ENCODE measurements at regions not wholly inside any gene's neighbourhood (a gene's known extent, or its start where the extent isn't known, plus 50 kb on each side); places are given as distances from the start of the nearest gene placed in this dataset.
A peak's percentile ranks its signal among the peaks of the same experiment; 100 is the strongest.

- H3K27me3 Mint-ChIP-seq (ENCODE audit: insufficient read depth, low read depth) = no peaks in the 10 kb centered on the region
- H3K27me3 ChIP-seq = no peaks in the 10 kb centered on the region
- TF ChIP-seq EZH2 (IDR thresholded peaks at IDR 0.05) = no peak
- TF ChIP-seq EZH2phosphoT487 (IDR thresholded peaks at IDR 0.05) = no peak
- no peak for TF ChIP-seq CTCF (IDR thresholded peaks at IDR 0.05)
- peaks cover 20% of the 10 kb centered on the region for H3K4me1 ChIP-seq
- H3K9me3 ChIP-seq (ENCODE audit: low read depth) = no peaks in the 10 kb centered on the region
- H3K9me3 Mint-ChIP-seq = no peaks in the 10 kb centered on the region
- no peaks in the 10 kb centered on the region for H3K79me2 ChIP-seq (ENCODE audit: low read depth)
- H3K36me3 Mint-ChIP-seq = no peaks in the 10 kb centered on the region
- no peaks in the 10 kb centered on the region for H4K20me1 ChIP-seq (ENCODE audit: low read depth)
- no peak overlapping the region for H3K4me3 Mint-ChIP-seq
- H3K4me2 ChIP-seq = no peak overlapping the region
- DNase-seq (ENCODE audit: low spot score) = no peak
- H3K36me3 ChIP-seq = no peaks in the 10 kb centered on the region
- H3K9ac ChIP-seq = no peak overlapping the region
- H3K4me1 Mint-ChIP-seq = peaks cover 30% of the 10 kb centered on the region
- no peaks in the 10 kb centered on the region for H3F3A ChIP-seq (ENCODE audit: low read depth)
- H3K27ac ChIP-seq = no peak overlapping the region
- no peak overlapping the region for H3K27ac Mint-ChIP-seq
- no peak overlapping the region for H2AFZ ChIP-seq (replicated peaks)
- H3K4me3 ChIP-seq = no peak overlapping the region
These were observed 205.8 kb upstream of the CYRIA start for GRCh38 chr2:16871411-16871810.

- Histone ChIP-seq H3K9ac (no peak overlapping the region), H2AFZ (replicated peaks) (no peak overlapping the region), H3K27ac (no peak overlapping the region), H3K27me3 (no peaks in the 10 kb centered on the region), H3K4me3 (no peak overlapping the region), H3F3A (ENCODE audit: low read depth) (no peaks in the 10 kb centered on the region), H3K4me2 (peak overlapping the region; percentile 32), H3K9me3 (ENCODE audit: low read depth) (no peaks in the 10 kb centered on the region), H3K36me3 (no peaks in the 10 kb centered on the region), H4K20me1 (ENCODE audit: low read depth) (no peaks in the 10 kb centered on the region), H3K4me1 (peaks cover 20% of the 10 kb centered on the region), H3K79me2 (ENCODE audit: low read depth) (no peaks in the 10 kb centered on the region)
- TF ChIP-seq CTCF (IDR thresholded peaks at IDR 0.05) (no peak), EZH2 (IDR thresholded peaks at IDR 0.05) (no peak), EZH2phosphoT487 (IDR thresholded peaks at IDR 0.05) (no peak)
- H3K4me3 Mint-ChIP-seq = no peak overlapping the region
- H3K27me3 Mint-ChIP-seq (ENCODE audit: insufficient read depth, low read depth) = no peaks in the 10 kb centered on the region
- H3K9me3 Mint-ChIP-seq = no peaks in the 10 kb centered on the region
- peaks cover 30% of the 10 kb centered on the region for H3K4me1 Mint-ChIP-seq
- peak overlapping the region; percentile 30 for H3K27ac Mint-ChIP-seq
- no peak for DNase-seq (ENCODE audit: low spot score)
- no peaks in the 10 kb centered on the region for H3K36me3 Mint-ChIP-seq
These were observed 204.9 kb upstream of the CYRIA start for GRCh38 chr2:16870491-16871076.

GRCh38 chr2:16869711-16870110 lies 204.1 kb upstream of the CYRIA start:
- H3K36me3 ChIP-seq = no peaks in the 10 kb centered on the region
- H3F3A ChIP-seq (ENCODE audit: low read depth) = no peaks in the 10 kb centered on the region
- no peak overlapping the region for H3K4me3 Mint-ChIP-seq
- no peaks in the 10 kb centered on the region for H3K27me3 Mint-ChIP-seq (ENCODE audit: insufficient read depth, low read depth)
- no peaks in the 10 kb centered on the region for H3K9me3 Mint-ChIP-seq
- H3K27ac ChIP-seq = no peak overlapping the region
- no peaks in the 10 kb centered on the region for H3K79me2 ChIP-seq (ENCODE audit: low read depth)
- peak overlapping the region; percentile 32 for H3K4me2 ChIP-seq
- DNase-seq (ENCODE audit: low spot score) = no peak
- H3K9me3 ChIP-seq (ENCODE audit: low read depth) = no peaks in the 10 kb centered on the region
- no peak overlapping the region for H3K4me3 ChIP-seq
- H3K36me3 Mint-ChIP-seq = no peaks in the 10 kb centered on the region
- peaks cover 20% of the 10 kb centered on the region for H3K4me1 ChIP-seq
- H3K4me1 Mint-ChIP-seq = peaks cover 30% of the 10 kb centered on the region
- H3K27me3 ChIP-seq = no peaks in the 10 kb centered on the region
- TF ChIP-seq EZH2 (IDR thresholded peaks at IDR 0.05) (no peak), EZH2phosphoT487 (IDR thresholded peaks at IDR 0.05) (no peak), CTCF (IDR thresholded peaks at IDR 0.05) (no peak)
- H3K9ac ChIP-seq = no peak overlapping the region
- no peak overlapping the region for H3K27ac Mint-ChIP-seq
- H4K20me1 ChIP-seq (ENCODE audit: low read depth) = no peaks in the 10 kb centered on the region
- H2AFZ ChIP-seq (replicated peaks) = no peak overlapping the region

Measured in neural progenitor cell (in vitro differentiated cells).